ENCODE measurements at regions not wholly inside any gene's neighbourhood (a gene's known extent, or its start where the extent isn't known, plus 50 kb on each side); places are given as distances from the start of the nearest gene placed in this dataset.

- no peak for TF ChIP-seq TAF1 (IDR thresholded peaks at IDR 0.05; ENCODE audit: borderline replicate concordance, insufficient read depth, low read length)
- no peak for TF ChIP-seq POLR2AphosphoS5 (IDR thresholded peaks at IDR 0.05; ENCODE audit: low read depth, low read length)
These were observed 78.7 kb upstream of the PRSS16 start for GRCh38 chr6:27168586-27169443.
